GM12864 (cell line): ENCODE measurements at regions not wholly inside any gene's neighbourhood (a gene's known extent, or its start where the extent isn't known, plus 50 kb on each side); places are given as distances from the start of the nearest gene placed in this dataset.

Experiments
- DNase-seq: peaks from one replicate; pipeline ENCODE4 v3.0.0-alpha.2; 2011; ENCODE audit warnings: low read depth
- H3K4me3 ChIP-seq: 2 replicates; pipeline ENCODE4 v1.5.1; 2011; ENCODE audit warnings: mild to moderate bottlenecking, low read depth, low read length, control low read depth
- TF ChIP-seq, protein P1 (sequence below): IDR thresholded peaks from 2 replicates; pipeline ENCODE4 v1.5.1; 2011; ENCODE audit warnings: low read depth, mild to moderate bottlenecking, moderate library complexity, low read length, control low read depth, inconsistent platforms; ENCODE audit errors: missing control alignments

DNA sequence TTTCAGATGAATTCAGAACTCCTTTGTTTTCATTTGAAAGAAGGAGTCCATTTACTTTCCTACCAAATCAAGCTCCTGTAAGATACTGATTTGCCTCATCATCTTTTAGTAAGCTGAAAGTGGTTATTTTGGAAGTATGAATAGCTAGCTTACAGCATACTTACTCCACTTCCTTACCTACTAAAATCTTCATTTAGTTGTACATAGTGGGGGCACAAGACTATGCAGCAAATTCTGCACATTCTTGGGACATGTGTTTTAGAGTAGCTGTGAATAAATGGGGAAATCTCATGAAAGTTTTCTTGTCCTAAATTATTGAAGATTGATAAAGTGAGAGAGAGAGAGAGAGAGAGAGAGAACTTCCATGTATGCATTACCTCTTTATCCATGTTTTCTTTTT is 256.3 kb downstream of the OGFRL1 start:
- TF ChIP-seq, protein P1, sequence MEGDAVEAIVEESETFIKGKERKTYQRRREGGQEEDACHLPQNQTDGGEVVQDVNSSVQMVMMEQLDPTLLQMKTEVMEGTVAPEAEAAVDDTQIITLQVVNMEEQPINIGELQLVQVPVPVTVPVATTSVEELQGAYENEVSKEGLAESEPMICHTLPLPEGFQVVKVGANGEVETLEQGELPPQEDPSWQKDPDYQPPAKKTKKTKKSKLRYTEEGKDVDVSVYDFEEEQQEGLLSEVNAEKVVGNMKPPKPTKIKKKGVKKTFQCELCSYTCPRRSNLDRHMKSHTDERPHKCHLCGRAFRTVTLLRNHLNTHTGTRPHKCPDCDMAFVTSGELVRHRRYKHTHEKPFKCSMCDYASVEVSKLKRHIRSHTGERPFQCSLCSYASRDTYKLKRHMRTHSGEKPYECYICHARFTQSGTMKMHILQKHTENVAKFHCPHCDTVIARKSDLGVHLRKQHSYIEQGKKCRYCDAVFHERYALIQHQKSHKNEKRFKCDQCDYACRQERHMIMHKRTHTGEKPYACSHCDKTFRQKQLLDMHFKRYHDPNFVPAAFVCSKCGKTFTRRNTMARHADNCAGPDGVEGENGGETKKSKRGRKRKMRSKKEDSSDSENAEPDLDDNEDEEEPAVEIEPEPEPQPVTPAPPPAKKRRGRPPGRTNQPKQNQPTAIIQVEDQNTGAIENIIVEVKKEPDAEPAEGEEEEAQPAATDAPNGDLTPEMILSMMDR = no peak
- no peak for DNase-seq

DNA sequence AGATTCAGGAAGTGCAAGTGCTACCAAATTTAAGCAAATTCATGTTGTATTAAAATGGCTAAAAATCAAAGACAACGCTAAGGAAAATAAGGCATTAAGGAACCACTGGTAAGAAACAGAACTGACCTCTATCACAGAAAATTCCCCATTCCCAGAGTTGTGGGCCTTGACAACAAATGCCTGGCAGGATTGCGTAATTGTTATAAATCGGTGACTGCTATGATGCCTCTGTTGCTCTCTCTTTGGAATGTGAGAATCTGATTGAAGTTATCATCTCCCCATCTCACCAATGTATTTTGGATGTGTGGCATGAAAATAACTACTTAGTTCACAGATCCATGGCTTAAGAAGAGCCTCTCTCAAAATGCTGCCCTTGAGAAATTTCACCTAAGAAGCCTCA is 257.3 kb downstream of the OGFRL1 start:
- no peak overlapping the region for H3K4me3 ChIP-seq
- DNase-seq = no peak
- TF ChIP-seq, protein P1 = no peak

More for the DNA sequence above, 256.3 kb downstream of the OGFRL1 start:
- no peak overlapping the region for H3K4me3 ChIP-seq

DNA sequence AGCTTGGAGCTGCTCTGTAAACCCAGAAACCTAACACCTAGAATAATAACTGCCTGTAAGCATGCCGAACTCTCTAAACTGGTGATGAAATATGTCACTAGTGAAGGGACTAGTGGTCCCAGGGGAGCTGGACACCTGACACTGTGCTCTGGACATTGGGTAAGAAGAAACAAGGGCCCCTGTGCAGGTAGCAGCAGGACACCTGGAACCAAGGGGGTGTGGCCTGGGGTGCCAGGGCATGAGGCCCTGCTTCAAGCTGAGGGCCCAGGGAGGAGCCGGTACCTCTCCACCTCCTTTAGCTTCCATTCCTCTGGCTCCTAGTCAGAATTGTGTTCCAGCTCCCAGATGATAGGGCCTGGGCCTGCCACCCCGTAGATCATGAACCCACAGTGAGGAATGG is 263.2 kb downstream of the OGFRL1 start:
- DNase-seq = no peak
- no peak overlapping the region for H3K4me3 ChIP-seq
- TF ChIP-seq, protein P1 = no peak

DNA sequence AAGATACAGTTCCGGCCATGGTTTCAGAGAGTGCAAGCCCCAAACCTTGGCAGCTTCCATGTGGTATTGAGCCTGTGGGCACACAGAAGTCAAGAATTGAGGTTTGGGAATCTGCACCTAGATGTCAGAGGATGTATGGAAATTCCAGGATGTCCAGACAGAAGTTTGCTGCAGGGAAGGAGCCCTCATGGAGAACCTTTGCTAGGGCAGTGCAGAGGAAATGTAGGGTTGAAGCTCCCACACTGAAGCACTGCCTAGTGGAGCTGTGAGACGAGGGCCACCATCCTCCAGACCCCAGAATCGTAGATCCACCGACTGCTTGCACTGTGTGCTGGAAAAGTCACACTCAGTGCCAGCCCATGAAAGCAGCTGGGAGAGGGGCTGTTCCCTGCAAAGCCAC is 267.5 kb downstream of the OGFRL1 start:
- TF ChIP-seq, protein P1 = no peak
- DNase-seq = no peak
- no peak overlapping the region for H3K4me3 ChIP-seq

DNA sequence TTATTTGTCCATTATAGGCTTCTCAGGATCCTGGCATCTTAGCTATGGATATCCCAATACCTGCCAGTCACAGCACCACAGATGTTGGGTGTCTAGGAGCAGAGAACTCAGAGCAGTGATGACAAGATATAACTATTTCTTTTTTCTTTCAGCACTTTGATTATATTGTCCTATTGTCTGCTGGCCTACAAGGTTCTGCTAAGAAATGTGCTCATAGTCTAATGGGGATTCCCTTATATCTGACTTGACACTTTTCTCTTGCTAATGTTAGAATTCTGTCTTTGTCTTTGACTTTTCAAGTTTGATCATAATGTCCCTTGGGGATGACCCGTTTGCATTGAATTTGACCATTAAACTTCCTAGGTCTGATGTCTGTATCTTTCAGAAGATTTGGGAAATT is 270.4 kb downstream of the OGFRL1 start:
- TF ChIP-seq, protein P1 = no peak
- no peak overlapping the region for H3K4me3 ChIP-seq
- no peak for DNase-seq

DNA sequence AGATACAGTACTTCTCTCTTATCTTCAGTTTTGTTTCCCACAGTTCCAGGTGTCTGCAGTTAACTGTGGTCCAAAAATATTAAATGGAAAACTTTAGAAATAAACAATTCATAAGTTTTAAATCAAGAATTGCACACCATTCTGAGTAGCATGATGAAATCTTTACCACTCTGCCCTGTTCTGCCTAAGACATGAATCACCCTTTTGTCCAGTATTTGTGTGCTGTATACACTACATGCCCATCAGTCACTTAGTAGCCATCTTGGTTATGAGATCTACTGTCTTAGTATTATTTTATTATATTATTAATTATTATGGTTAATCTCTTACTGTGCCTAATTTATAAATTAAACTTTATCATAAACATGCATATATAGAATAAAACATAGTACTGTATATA is 279.0 kb downstream of the OGFRL1 start:
- TF ChIP-seq, protein P1 = no peak
- no peak overlapping the region for H3K4me3 ChIP-seq
- no peak for DNase-seq

DNA sequence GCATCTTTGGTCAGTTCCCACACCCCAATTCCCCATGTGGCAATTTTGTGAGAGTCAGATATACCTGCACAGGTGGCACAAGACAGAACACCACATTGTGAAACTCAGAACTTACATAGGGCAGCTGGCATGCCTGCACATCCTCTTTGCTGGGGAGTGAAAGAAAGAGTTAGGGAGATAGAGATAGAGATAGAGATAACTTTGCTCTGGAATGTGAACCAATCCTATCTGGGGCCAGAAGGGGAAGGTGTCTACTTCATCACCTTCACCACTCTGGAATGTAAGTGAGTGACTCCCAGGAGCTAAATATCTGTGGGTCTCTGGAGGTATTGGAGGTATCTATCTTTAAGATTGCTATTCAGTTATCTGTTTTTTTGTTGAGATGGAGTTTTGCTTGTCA is 289.2 kb downstream of the OGFRL1 start:
- TF ChIP-seq, protein P1 = no peak
- H3K4me3 ChIP-seq = no peak overlapping the region
- no peak for DNase-seq
